Psoas muscle (tissue), 7 donors: ENCODE measurements at regions not wholly inside any gene's neighbourhood (a gene's known extent, or its start where the extent isn't known, plus 50 kb on each side); places are given as distances from the start of the nearest gene placed in this dataset.

Source experiments
- ATAC-seq, 4 donors: fragments of 200-7000 bp; cut with Tn5 transposase; one replicate each; pipeline ENCODE4 v1.9.1; 2020; ENCODE audit warnings: moderate library complexity in 3 of 4, mild to moderate bottlenecking in 2 of 4
- DNase-seq, 2 donors: peaks; one replicate each; pipeline ENCODE4 v3.0.0-alpha.2; 2020
- H3K27ac ChIP-seq: fragments of 200-600 bp; one replicate; pipeline ENCODE4 v1.8.0; 2022
- H3K27me3 ChIP-seq, 3 donors: fragments of 200-600 bp in 1 of 3; one replicate each; pipeline versions ENCODE4 v1.6.1 to v1.8.0; 2013 to 2022; ENCODE audit warnings: low read length in 2 of 3, mild to moderate bottlenecking in 2 of 3, moderate library complexity in 1 of 3; ENCODE audit not compliant: insufficient read depth in 3 of 3
- H3K36me3 ChIP-seq, 2 donors: fragments of 200-600 bp in 1 of 2; one replicate each; pipeline versions ENCODE4 v1.6.1 to v1.8.0; 2013 to 2022; ENCODE audit warnings: low read depth in 1 of 2, mild to moderate bottlenecking in 1 of 2, moderate library complexity in 1 of 2; ENCODE audit not compliant: insufficient read depth in 1 of 2
- H3K4me1 ChIP-seq: fragments of 200-600 bp; one replicate; pipeline ENCODE4 v1.8.0; 2022
- H3K4me3 ChIP-seq: fragments of 200-600 bp; one replicate; pipeline ENCODE4 v1.8.0; 2022; ENCODE audit warnings: mild to moderate bottlenecking
- H3K9me3 ChIP-seq: fragments of 200-600 bp; one replicate; pipeline ENCODE4 v1.8.0; 2022
- CTCF ChIP-seq: fragments of 200-600 bp; IDR thresholded peaks from one replicate; pipeline ENCODE4 v1.8.0; 2022; ENCODE audit warnings: antibody characterized with exemption
- WGBS, 3 donors: extraction: QIAGEN DNeasy Blood & Tissue Kit; methylation state at CpG; one replicate each; pipeline versions ENCODE4 v1.1.6 to v1.1.7; 2013; 5-methylcytosine and 5-hydroxymethylcytosine counted together
- intact Hi-C, 2 donors: fragments of 100-400 bp; cut with DNase I; formaldehyde crosslinking; loops; one replicate each; pipeline versions ENCODE4 v1.11.0 to v1.14.2; 2022
- donor health status: healthy with polysubstance abuse.
- donor health status: DM: no; HTN: no; CAD: no; lungs with moderate emphysema.
- donor health status: Bipolar disorder and iron deficiency.
- donor health status: healthy.
- donor health status: DM: yes; HTN: yes; CAD: no.
- donor health status: DM: no; HTN: no; CAD: no.
- donor health status: DM: yes; HTN: yes; CAD: no.

- peaks cover 8% of the 10 kb centered on the region for H3K4me1 ChIP-seq
- intact Hi-C loops: no loop called here
- no peak overlapping the region for H3K27ac ChIP-seq
Observed at GRCh38 chr6:4616311-4616710, 159.9 kb upstream of the CDYL start.

DNA sequence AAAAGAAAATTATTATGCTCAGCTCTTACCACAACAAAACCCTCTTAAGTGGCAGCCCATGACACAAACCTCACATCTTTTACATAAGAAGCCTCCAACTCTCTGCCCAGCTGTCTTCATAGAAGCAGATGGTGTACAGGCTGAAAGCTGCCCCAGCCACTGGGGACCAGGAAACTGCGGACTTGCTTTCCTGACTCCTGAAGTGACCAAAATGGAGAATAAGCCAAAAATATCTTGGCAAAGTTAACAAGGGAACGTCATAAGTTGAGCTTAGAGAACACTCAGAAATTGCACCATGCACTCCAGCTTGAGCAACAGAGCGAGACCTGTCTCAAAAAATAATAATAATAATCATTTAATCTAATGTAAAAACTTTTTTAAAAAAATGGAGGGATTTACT, 160.3 kb upstream of the CDYL start:
- TF ChIP-seq CTCF: no peak
- no peak overlapping the region for H3K27ac ChIP-seq
- intact Hi-C loops: no loop called here
- DNase-seq: peak; percentile 54 to 82
- no peaks in the 10 kb centered on the region for H3K9me3 ChIP-seq
- H3K27me3 ChIP-seq: no peaks in the 10 kb centered on the region
- peaks cover 8% of the 10 kb centered on the region for H3K4me1 ChIP-seq
- WGBS, 3 donors: 15 to 23% (median 17%) methylated on average over 3 of the region's 3 CpGs
- ATAC-seq: peak in 3 of 4 donors; percentile 30 to 65 (median 44)
- H3K36me3 ChIP-seq: no peaks in the 10 kb centered on the region
- no peak overlapping the region for H3K4me3 ChIP-seq

More at GRCh38 chr6:4616311-4616710, 159.9 kb upstream of the CDYL start:
- ATAC-seq (no peak), DNase-seq (no peak)
- 83 to 88% (median 83%) methylated on average over 8 of the region's 8 CpGs for WGBS, 3 donors
- H3K36me3 ChIP-seq: no peaks in the 10 kb centered on the region
- no peak overlapping the region for H3K4me3 ChIP-seq
- H3K9me3 ChIP-seq: no peaks in the 10 kb centered on the region
- H3K27me3 ChIP-seq: no peaks in the 10 kb centered on the region
- no peak for TF ChIP-seq CTCF

- H3K4me1 ChIP-seq: peaks cover 8% of the 10 kb centered on the region
- no peak for TF ChIP-seq CTCF
- ATAC-seq (no peak), DNase-seq (no peak)
- no peaks in the 10 kb centered on the region for H3K36me3 ChIP-seq
- intact Hi-C loops: no loop called here
- 63 to 79% (median 71%) methylated on average over 6 of the region's 6 CpGs for WGBS, 3 donors
- H3K9me3 ChIP-seq: no peaks in the 10 kb centered on the region
- H3K27ac ChIP-seq: no peak overlapping the region
- H3K27me3 ChIP-seq: no peaks in the 10 kb centered on the region
- no peak overlapping the region for H3K4me3 ChIP-seq
Observed at GRCh38 chr6:4615231-4615630, 161.0 kb upstream of the CDYL start.

DNA sequence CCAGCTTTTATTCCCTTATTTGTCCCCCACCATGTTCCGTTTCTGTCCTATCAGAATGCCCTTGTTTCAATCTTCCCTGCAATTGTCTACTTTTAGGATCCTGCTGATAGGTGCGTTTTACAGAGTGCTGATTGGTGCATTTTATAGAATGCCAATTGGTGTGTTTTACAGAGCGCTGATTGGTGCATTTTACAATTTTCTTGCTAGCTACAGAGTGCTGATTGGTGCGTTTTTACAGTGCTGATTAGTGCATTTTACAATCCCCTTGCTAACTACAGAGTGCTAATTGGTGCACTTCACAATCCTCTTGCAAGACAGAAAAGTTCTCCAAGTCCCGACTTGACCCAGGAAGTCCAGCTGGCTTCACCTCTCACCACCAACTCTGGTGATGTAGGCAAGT, 161.6 kb upstream of the CDYL start:
- intact Hi-C loops: no loop called here
- ATAC-seq: no peak

More for the DNA sequence above, 161.6 kb upstream of the CDYL start:
- Histone ChIP-seq H3K27ac (no peak overlapping the region), H3K4me3 (no peak overlapping the region), H3K36me3 (no peaks in the 10 kb centered on the region), H3K9me3 (no peaks in the 10 kb centered on the region), H3K27me3 (no peaks in the 10 kb centered on the region), H3K4me1 (peaks cover 8% of the 10 kb centered on the region)
- DNase-seq: no peak
- WGBS, 3 donors: 88 to 91% (median 89%) methylated on average over 5 of the region's 5 CpGs
- TF ChIP-seq CTCF: no peak
